GM18909 (cell line): ENCODE measurements at regions not wholly inside any gene's neighbourhood (a gene's known extent, or its start where the extent isn't known, plus 50 kb on each side); places are given as distances from the start of the nearest gene placed in this dataset.

Experiments
- ATAC-seq: cut with Tn5 transposase; IDR thresholded peaks from one replicate; pipeline ENCODE4 v1.9.1; 2021; ENCODE audit warnings: mild to moderate bottlenecking; ENCODE audit not compliant: unreplicated experiment, poor library complexity

DNA sequence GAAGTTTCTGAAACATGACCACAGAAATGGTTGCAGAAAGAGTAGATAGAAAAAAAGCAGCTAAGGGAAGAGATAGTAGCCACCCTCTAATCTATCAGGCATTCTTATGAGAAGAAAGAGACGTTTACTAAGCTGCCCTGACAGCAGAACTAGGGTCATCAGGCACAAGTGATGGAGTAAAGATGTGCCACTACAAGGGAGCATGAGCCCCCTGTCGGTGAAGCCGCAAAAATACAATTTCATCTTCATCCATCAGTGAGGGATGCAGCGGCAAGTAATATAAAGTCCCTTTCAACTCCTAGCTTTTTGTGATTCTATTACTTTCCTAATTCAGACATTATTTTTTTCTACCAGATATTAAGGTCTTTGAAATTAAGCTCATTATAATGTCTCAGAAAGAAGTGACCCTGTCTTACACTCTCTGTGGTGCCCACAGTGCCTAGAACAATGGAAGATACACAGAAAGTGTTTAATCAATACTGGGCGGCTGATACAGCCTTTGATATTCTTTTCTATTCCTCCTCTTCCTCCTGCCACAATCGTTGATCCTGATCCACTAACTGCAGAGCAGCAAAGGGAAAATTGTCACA is 651.6 kb downstream of the NTRK3 start:
- no peak for ATAC-seq

GRCh38 chr15:87602371-87602770 is 654.2 kb downstream of the NTRK3 start:
- ATAC-seq: no peak

DNA sequence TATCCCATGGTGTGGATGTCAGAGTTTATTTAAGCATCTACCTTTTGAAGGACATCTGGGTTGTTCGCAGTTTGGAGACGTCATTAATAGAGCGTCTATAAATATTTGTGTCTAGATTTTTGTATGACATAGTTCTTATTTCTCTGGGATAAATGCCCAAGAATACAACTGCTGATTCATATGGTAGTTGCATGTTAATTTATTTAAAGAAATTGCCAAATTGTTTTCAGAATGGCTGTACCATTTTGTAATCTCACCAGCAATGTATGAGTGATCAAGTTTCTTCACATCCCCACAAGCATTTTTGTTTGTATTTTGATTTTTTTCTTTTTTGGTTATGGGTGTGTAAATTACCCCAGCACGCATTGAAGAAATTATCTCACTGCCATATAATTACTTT is 656.9 kb downstream of the NTRK3 start:
- no peak for ATAC-seq

- no peak for ATAC-seq
These were observed 659.0 kb downstream of the NTRK3 start for GRCh38 chr15:87597346-87598052.

GRCh38 chr15:87591582-87591981 is 665.0 kb downstream of the NTRK3 start:
- no peak for ATAC-seq

- ATAC-seq: no peak
These were observed 665.5 kb downstream of the NTRK3 start for GRCh38 chr15:87591042-87591441.

DNA sequence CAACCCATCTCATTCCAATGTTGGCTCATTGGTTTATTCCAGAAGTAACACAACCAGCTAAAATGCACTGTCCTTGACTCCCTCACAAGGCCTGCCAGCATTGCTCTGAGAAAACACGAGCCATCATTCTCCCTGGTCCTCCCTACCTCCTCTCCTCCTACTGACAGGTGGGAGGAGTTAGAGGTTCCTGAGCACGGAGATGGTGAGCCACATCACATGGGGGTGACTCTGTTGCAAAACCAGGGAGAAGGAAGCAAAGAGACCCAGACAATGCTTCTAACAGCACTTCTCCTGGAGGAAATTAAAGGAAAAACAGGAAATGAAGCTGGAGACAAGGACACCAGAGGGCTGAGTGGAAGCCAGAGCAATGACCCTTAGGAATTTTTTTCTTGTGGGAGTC is 667.4 kb downstream of the NTRK3 start:
- ATAC-seq: no peak

DNA sequence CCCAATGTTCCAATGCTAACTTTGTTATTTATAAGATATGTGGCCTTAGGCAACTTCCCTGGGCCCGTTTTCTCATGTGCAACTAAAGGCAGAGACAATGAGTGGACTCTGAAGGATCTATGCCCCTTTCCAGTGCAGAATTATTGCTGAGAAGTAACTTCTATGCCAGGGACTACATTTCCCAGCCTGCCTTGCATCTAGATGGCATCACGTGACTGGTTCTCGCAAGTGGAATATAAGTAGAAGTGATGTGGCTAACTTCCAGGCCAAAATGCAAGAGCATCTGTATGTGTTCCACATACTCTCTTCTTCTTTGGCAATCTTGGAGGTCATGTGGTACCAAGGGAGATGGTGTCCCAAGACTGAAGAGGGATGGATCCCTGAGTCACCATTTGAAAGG is 674.4 kb downstream of the NTRK3 start:
- ATAC-seq: no peak

DNA sequence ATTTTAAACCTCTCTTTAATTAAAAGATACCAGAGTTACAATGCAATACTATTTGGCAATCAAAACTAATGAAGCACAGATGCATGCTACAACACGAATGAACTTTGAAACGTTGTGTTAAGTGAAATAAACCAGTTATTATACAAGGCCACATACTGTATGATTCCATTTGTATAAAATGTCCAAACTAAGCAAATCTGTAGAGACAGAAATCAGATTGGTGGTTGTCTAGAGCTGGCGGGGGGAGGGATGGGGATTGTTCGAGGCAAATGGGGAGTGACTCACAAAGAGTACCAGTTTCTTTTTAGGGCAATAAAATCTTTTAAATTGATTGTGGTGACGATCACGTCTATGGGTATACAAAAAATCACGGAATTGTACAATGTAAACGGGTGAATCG is 677.0 kb downstream of the NTRK3 start:
- no peak for ATAC-seq

DNA sequence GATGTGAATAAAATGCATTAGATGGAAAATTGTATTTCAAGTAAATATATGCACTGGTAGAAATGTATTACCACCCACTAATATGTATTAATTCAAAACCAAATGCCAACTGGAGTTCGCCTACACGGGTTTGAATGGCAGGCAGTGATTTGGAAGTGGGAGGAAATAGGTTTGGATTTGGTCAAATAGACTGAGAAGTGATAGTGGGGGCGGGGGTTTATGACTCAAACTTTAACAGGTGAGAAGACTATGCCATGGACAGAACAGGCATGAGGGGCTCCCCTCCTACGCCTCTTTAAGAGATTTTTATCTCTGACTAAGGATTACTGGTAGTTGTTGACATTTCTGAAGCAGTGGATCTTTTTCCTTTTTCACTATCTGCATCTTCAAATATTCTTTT is 677.8 kb downstream of the NTRK3 start:
- no peak for ATAC-seq

- no peak for ATAC-seq
These were observed 679.2 kb downstream of the NTRK3 start for GRCh38 chr15:87577336-87577735.

- no peak for ATAC-seq
These were observed 679.9 kb downstream of the NTRK3 start for GRCh38 chr15:87576486-87577176.

DNA sequence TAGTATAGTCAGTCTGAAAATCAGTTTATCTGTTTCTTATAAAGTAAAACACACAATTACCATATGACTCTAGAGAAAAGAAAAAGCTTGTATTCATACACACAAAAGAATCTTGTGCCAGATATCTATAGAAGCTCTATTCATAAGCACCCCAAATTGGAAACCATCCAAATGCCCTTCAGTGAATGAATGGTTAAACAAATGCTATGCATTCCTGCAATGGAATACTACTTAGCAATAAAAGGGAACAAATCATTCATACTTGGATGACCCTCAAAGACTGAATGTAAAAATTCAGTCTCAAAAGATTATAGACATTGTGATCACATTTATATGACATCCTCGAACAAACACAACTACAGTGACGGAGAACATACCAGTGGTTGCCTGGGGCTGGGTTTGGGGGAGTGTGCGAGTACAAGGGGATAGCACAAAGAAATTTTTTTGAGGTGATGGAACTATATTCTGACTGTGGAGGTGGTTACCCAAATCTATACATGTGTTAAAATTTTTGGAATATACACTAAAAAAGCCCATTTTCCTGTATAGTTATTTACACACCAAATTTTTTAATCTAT is 680.6 kb downstream of the NTRK3 start:
- no peak for ATAC-seq

GRCh38 chr15:87573534-87573933 is 683.0 kb downstream of the NTRK3 start:
- no peak for ATAC-seq

DNA sequence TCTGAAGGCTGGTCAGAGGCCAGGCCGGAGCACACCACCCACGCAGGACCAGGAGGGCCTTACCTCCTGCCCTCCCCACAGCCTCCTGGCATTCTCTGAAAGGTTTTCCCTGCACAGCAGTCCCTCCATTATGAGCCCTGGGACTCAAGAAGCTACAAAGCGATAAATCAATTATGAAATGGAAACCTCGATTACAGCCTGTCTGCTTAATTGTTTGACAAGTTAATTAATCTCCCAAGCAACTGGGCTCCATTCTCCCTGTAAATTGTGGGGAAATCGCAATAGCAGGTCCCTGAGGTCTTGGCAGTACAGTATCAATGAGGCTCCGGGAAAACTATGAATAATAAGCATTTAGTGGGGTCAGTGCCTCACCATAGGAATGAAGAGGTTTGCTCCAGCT is 683.5 kb downstream of the NTRK3 start:
- no peak for ATAC-seq

- ATAC-seq: no peak
These were observed 684.1 kb downstream of the NTRK3 start for GRCh38 chr15:87572381-87572910.

GRCh38 chr15:87570206-87570605 is 686.3 kb downstream of the NTRK3 start:
- no peak for ATAC-seq

GRCh38 chr15:87569581-87569980 is 687.0 kb downstream of the NTRK3 start:
- ATAC-seq: no peak

DNA sequence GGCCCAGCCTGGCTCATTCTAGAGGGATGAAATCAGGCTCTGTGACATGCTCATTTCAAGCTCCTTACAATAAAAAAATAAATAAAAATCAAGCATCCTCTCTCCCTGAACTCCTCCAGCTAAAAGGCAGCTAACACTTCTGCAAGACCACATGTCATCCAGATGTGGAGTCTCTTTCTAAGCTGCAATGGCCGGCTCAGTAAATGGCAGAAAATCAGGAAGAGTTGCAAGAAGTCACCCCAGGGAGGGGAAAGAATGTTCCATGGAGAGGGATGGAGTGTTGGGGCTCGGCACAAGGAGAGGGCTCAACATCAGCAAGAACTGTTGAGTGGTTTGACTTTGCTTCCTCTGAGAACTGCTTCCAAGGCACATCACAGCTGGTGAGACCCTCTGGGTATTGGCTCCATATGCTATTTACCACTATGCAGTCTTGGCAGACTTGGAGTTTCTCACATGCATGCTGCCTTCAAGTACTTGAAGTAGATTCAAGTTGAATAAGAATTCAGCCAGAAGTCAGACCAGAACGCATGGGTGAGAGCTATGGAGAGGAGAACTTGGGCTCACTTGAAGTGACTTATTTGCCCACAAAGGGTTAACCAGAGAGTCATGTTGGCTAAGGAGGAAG is 689.0 kb downstream of the NTRK3 start:
- ATAC-seq: no peak

GRCh38 chr15:87566236-87566635 is 690.3 kb downstream of the NTRK3 start:
- ATAC-seq: no peak

DNA sequence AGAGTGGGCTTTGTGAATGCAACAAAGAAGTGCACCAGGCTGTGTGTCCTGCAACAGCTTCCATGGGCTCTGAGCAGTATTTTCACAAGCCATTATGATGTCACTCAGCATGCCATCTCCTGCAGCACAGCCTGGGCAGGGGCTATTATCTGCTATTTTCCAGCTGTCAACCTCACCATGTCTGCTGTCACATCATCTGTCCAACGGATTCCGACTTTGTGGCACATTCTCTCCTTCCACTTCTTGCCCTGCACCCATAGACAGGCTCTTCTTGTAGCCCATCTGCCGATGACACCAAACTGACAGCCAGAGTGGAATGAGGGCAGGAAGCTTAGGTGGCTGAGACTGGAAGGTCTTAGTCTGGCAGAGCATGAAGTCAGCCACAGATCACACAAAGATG is 691.9 kb downstream of the NTRK3 start:
- no peak for ATAC-seq
